ENCODE measurements at regions not wholly inside any gene's neighbourhood (a gene's known extent, or its start where the extent isn't known, plus 50 kb on each side); places are given as distances from the start of the nearest gene placed in this dataset.

GRCh38 chr15:72888211-72888610 lies 104.7 kb upstream of the ADPGK start:
- Histone ChIP-seq H3K27me3 (ENCODE audit: low read depth) (peaks cover 7% of the 10 kb centered on the region), H3K27ac (no peak overlapping the region), H3K36me3 (no peaks in the 10 kb centered on the region), H3K4me3 (no peak overlapping the region), H3K9me3 (no peaks in the 10 kb centered on the region), H3K4me1 (no peaks in the 10 kb centered on the region)
- no peak for DNase-seq
- ATAC-seq: no peak
- intact Hi-C loops (cut with DNase I): no loop called here
- TF ChIP-seq, protein P1, sequence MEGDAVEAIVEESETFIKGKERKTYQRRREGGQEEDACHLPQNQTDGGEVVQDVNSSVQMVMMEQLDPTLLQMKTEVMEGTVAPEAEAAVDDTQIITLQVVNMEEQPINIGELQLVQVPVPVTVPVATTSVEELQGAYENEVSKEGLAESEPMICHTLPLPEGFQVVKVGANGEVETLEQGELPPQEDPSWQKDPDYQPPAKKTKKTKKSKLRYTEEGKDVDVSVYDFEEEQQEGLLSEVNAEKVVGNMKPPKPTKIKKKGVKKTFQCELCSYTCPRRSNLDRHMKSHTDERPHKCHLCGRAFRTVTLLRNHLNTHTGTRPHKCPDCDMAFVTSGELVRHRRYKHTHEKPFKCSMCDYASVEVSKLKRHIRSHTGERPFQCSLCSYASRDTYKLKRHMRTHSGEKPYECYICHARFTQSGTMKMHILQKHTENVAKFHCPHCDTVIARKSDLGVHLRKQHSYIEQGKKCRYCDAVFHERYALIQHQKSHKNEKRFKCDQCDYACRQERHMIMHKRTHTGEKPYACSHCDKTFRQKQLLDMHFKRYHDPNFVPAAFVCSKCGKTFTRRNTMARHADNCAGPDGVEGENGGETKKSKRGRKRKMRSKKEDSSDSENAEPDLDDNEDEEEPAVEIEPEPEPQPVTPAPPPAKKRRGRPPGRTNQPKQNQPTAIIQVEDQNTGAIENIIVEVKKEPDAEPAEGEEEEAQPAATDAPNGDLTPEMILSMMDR (IDR thresholded peaks at IDR 0.05): no peak

GRCh38 chr15:72887376-72887775 lies 103.8 kb upstream of the ADPGK start:
- no peak for DNase-seq
- Histone ChIP-seq H3K36me3 (no peaks in the 10 kb centered on the region), H3K27me3 (ENCODE audit: low read depth) (peaks cover 7% of the 10 kb centered on the region), H3K9me3 (peaks cover 2% of the 10 kb centered on the region), H3K27ac (no peak overlapping the region), H3K4me1 (no peaks in the 10 kb centered on the region), H3K4me3 (no peak overlapping the region)
- intact Hi-C loops (cut with DNase I): no loop called here
- ATAC-seq: no peak
- TF ChIP-seq, protein P1 (IDR thresholded peaks at IDR 0.05): no peak

GRCh38 chr15:72884311-72884710 lies 100.8 kb upstream of the ADPGK start:
- DNase-seq (no peak), ATAC-seq (no peak)
- no peaks in the 10 kb centered on the region for H3K4me1 ChIP-seq
- intact Hi-C loops (cut with DNase I): no loop called here
- no peak overlapping the region for H3K4me3 ChIP-seq
- TF ChIP-seq, protein P1 (IDR thresholded peaks at IDR 0.05): no peak
- H3K27ac ChIP-seq: no peak overlapping the region
- no peaks in the 10 kb centered on the region for H3K27me3 ChIP-seq (ENCODE audit: low read depth)
- peaks cover 12% of the 10 kb centered on the region for H3K9me3 ChIP-seq
- no peaks in the 10 kb centered on the region for H3K36me3 ChIP-seq

DNA sequence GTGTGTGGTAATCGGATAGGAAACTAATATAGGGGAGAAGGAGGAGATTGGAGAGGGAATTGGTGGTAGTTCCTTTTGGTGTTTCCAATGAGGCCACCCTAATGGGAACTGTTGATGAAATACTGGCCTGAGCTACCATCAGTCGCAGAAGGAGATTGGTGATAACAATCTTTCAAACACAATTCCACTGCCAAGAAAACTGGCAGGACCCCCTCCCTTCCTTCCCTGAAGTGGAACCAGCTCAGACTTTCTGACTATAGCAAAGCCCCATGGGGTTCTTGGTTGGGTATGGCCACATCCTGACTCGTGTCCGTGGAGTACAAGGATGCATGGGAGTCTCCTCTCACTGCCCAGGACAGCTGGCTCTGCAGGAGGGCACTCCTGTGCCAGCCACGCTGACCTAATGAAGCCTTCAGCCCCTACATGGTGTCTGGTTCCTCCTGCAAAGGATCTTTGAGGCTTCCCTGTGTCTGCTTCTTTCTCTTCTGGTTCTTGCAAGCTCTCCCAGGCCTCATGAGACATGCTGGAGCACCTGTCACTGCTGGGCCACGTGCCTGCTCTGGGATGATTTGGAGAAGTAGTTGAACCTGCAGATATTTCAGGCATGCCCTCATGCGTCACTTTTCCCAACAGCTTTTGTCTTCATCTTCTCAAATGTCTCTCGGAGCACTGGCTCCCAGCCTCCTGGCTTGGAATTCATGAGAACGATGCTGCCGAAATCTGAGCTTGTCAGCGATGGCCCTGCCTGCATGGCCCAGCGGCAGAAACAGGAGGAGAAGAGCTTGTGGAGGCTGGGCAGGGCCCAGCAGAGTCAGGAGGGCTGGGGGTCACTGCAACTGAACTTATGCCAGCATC lies 90.0 kb upstream of the ADPGK start:
- TF ChIP-seq, protein P1 (IDR thresholded peaks at IDR 0.05): no peak
- Histone ChIP-seq H3K27me3 (ENCODE audit: low read depth) (no peaks in the 10 kb centered on the region), H3K4me1 (no peaks in the 10 kb centered on the region), H3K36me3 (no peaks in the 10 kb centered on the region), H3K9me3 (no peaks in the 10 kb centered on the region), H3K27ac (no peak overlapping the region), H3K4me3 (no peak overlapping the region)
- DNase-seq (no peak), ATAC-seq (no peak)
- intact Hi-C loops (cut with DNase I): no loop called here

- DNase-seq: no peak
- TF ChIP-seq, protein P1 (IDR thresholded peaks at IDR 0.05): no peak
- H3K27ac ChIP-seq: no peak overlapping the region
- intact Hi-C loops (cut with DNase I): no loop called here
- ATAC-seq: no peak
- no peaks in the 10 kb centered on the region for H3K4me1 ChIP-seq
- H3K9me3 ChIP-seq: no peaks in the 10 kb centered on the region
- H3K36me3 ChIP-seq: no peaks in the 10 kb centered on the region
- no peaks in the 10 kb centered on the region for H3K27me3 ChIP-seq (ENCODE audit: low read depth)
- no peak overlapping the region for H3K4me3 ChIP-seq
These were observed 88.7 kb upstream of the ADPGK start for GRCh38 chr15:72872066-72872845.
